GM21717 (cell line): ENCODE measurements at regions not wholly inside any gene's neighbourhood (a gene's known extent, or its start where the extent isn't known, plus 50 kb on each side); places are given as distances from the start of the nearest gene placed in this dataset.

Source experiments
- ATAC-seq: cut with Tn5 transposase; IDR thresholded peaks from one replicate; pipeline ENCODE4 v1.9.1; 2021; ENCODE audit warnings: mild to moderate bottlenecking, moderate library complexity; ENCODE audit not compliant: unreplicated experiment

DNA sequence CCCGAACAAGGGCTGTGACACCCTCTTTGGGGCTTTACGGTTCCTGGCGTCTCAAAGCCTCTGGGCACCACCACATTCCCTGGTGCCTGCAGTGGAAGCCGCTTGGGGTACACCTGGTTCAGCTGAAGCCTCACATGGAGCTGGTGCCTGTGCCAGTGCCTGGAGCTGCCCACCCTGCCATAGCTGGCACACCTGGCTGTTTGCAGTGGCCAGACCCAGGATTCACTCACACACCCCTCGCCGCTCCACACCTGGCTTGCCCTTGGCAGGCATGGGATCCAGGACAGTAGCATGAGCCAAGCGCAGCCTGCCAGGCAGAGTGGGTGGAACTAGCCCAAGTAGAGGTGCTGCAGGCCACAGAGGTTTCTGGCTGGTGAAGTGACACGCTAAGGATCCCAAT is 641.8 kb downstream of the TLE4 start:
- ATAC-seq, result no peak

DNA sequence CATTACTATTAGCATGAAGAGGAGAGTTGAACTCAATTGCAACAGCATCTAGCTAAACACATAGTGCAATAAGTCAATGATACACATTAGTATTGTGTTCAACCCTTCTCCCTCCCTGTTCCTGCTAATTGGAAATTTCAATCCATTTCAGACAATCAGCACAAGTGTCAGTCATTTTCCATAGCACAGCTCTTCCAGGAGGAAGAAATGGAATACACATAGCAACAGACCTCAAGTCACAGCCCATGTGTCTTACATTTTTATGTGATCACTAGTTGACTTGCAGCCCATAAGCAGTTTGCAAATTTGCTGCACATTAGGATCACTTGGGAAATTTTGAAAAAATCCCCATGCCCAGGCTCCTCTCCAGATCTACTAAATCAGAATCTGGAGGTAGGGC is 636.9 kb downstream of the TLE4 start:
- no peak for ATAC-seq

DNA sequence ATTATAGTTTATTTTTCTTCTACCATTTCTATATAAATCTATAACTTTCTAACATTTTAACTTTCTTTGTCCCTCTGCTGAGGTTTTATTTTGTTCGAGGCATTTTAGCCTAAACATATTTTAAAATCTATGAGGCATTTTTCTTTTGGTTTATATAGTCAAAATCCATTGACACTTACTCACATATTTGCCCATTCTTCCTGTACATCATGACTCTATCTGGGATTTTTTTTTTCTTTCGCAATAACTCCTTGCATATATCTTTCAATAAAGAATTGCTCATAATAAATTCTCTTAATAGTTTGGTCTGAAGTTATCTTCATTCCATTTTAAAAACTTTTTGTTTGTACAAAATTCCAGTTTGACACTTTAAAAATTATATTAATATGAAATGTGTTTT is 632.3 kb downstream of the TLE4 start:
- ATAC-seq, result no peak

DNA sequence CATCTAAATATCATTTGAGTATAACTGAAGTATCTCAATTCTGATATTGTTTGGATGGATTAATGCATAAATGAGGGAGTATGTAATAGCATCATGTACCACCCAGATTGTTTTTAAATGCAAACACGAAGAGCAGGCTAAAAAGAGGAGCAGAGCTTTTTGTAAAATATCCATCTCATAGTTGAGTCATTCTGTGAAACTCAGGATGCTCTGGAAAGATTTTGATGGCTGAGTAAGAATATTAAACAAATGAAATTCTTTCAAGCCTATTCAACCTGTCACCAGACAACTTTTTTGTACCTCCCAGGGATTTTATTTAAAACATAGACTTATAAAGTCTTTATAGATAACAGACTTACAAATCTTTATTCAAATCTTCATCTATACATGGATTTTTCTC is 625.9 kb downstream of the TLE4 start:
- no peak for ATAC-seq

DNA sequence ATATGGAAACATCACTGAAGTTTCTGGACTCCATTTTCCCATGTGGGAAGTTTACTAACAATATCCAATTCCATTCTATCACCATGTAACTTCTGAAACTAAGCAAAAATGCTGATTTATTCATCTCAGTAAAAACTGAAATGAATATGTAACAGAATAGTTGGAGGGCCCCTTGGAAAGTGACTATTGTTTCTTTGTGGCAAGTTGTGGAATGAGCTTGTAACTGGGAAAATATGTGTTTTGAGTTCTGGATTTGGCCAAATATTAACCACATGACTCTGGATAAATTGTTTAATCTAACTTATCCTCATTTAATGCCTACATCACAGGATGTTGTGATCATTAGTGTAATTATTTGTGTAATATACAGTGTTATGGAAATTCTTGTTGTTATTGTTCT is 619.3 kb downstream of the TLE4 start:
- no peak for ATAC-seq

DNA sequence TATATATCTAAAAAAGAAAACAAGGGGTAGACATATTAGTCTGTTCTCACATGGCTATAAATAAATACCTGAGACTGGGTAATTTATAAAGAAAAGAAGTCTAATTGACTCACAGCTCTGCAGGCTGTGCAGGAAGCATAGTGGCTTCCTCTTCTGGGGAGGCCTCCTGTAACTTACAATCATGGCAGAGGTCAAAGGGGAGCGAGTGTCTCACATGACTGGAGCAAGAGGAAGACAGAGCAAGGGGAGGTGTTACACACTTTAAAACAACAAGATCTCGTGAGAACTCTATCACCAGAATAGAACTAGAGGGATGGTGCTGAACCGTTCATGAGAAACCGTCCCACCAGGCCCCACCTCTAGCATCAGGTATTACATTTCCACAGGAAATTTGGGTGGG is 616.8 kb downstream of the TLE4 start:
- ATAC-seq, result no peak

DNA sequence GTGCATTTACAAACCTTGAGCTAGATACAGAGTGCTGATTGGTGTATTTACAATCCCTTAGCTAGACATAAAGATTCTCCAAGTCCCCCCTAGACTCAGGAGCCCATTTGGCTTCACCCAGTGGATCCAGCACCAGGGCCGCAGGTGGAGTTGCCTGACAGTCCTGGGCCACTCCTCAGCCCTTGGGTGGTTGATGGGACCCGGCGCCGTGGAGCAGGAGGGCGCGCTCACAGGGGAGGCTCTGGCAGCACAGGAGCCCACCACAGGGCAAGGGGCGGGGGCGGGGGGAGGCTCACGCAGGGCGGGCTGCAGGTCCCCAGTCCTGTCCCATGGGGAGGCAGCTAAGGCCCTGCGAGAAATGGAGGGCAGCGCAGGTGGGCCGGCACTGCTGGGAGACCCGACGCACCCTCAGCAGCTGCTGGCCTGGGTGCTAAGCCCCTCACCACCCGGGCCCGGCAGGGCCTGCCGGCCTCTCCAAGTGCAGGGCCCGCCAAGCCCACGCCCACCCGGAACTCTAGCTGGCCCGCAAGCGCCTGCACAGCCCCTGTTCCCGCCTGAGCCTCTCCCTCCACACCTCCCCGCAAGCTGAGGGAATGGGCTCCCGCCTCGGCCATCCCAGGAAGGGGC is 613.5 kb downstream of the TLE4 start:
- ATAC-seq, result no peak

DNA sequence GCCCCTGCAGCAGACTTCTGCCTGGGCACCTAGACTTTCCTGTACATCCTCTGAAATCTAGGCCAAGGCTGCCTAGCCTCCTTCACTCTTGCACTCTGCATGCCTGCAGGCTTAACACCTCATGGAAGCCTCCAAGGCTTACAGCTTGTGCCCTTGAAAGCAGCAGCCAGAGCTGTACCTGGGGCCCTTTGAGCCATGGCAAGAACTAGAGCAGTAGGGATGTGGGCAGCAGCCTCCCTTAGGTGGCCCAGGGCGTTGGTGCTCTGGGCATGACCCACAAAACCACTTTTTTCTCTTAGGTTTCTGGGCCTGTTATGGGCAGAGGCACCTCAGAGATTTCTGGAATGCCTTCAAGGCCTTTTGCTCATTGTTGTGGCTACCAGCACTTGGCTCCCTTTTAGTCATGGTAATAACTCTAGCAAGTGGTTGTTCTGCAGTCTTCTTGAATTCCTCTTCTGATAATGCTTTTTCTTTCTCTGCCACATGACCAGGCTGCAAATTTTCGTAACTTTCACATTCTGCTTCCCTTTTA is 606.2 kb downstream of the TLE4 start:
- ATAC-seq, result no peak

DNA sequence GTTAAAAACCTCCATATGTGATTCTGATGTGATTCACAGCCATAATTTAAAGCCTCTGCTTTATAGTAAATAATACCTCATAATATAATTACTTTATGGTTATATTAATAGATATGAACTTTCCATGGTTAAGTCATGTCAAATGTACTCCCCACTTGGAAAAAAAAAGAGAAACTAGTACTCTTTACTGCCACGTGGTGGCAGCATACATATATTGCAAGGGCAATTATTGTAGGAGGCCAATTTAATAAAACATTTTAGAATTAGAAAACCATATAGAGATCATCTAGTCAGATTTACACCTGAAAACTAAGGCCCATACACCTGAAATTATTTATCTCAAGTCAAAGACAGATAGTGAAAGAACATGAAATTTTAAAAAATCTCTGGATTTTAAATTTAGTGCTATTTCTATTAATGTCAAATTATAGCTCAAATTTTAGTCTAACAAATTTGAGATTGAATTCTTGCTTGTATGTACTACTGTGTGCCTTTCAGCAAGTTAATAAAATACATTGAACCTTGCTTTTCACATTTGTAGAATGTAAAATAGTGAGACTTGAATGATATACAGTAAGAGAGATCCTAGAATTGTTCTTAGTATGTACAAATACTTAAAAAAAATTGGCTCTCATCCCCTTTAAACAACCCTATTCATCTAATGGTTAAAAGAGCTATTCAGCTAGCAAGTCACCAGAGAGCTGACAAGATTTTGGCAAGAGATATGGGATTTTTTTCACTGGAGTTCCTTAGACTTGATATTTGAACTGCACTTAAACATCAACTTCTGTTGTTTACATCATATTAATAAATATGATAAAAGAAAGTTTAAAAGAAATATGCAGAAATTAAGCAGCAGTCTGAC is 603.8 kb downstream of the TLE4 start:
- ATAC-seq, result no peak

DNA sequence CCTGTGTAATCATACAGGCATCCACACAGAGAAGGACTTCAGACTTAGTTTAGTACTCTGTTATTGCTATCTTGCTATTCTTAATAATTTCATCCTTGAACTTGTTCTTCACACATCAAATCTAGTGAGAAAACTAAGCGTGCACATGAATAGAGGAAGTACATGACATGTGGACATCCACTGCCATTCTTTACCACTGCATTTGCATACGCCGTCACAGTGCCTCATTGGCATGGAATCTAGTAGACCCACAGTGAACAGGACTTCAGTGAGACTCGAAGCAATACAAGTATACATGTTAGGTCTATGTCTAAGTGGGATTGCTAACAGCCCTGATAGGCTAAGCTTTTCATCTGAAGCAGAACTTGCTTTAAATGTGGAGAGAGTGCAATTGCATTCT is 592.1 kb downstream of the TLE4 start:
- ATAC-seq, result peak; percentile 75

DNA sequence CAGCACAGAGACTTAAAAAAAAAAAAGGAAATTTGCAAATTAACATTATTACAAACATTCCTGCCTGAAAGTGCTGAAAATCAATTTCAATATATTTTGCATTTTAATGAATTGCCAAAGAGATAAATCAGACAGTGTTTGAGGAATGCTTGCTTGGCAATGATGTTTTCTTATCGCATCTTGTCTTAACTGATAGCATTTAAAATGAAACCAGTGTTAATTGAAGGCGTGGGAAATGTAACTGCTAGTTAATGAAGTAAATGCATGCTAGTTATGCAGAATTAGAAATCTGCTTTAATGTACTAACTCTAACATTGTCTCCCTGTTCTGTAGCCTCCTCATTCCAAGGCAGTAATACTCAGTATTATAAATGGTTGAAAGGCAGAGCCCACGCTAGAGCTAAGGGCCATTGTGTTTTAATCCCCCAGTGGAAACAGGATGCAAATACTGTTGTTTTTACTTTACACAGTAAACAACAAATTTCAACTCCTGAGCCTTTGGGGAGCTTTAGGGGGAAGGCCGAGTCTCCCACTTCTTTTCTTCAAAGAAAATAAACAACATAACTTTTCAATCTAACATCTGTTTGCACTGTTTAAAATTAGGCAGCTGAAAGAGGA is 586.9 kb downstream of the TLE4 start:
- no peak for ATAC-seq

DNA sequence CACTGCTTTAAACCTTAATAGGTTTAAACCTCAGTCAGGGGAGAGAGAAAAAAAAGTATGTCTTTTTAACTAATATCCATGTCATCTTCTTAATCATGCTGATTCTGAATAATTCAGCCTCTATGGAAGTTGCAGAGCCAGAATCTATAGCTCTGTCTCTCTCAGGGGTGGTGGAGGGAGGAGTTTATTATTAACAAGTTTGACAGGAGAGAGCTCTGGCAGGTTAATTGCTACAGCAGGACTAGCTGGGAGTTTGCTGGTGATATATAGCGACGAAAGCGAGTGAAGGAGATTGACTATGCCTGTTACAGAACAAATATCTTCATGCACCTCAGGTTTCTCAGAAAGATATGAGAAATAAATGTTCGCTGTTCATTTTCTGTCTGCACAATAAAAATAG is 586.4 kb downstream of the TLE4 start:
- ATAC-seq, result no peak

DNA sequence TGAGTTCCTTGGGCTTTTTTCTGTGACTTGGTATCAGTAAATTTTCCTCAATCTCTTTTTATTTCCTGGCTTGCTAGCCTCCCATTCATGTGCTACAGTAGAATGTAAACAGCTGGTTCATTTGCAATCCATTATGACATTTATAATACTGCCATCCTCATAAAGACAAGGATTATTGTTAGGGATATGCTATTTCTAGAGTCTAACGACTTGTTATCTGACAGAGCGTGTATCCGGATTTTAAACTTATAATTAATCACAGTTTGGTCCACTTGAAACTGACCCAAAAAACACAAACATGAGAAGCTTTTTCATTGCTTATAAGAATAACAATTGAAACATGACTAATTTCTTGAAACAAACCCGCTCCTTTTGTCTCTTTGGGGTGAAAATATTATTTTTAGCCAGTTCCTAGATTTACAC is 585.8 kb downstream of the TLE4 start:
- ATAC-seq, result no peak

DNA sequence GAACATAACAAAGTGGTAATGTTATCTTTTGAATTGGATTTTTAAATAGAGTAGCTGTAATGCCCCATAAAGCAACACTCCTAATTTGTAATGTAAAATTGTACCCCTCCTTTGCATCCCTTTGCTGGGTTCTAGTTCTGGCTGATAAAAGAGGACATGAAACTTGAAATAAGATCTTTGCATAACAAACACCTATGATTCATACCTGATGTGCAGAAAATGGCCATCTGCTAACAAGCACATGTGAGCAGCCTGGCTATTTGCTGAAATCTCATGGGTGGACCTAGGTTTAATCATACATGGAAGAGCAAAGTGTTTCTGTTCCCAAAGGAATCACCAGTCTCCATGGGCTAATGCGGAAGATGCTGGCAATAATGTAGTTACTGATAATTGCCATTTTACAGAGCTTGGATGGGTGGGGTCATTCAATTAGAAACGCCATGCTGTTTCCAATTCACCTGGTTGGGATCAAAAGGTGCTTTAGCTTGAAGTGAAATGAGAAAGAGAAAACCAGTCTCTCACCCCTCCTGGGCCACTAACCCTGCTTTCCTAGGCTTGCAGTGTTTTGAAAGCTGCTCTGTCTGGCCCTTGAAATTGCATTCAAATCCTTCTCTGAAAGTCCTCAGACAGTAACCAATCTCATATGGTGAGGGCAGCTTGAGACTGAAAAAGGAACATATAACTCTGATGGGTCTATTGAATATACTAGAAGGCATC is 585.1 kb downstream of the TLE4 start:
- ATAC-seq, result peak; percentile 61

DNA sequence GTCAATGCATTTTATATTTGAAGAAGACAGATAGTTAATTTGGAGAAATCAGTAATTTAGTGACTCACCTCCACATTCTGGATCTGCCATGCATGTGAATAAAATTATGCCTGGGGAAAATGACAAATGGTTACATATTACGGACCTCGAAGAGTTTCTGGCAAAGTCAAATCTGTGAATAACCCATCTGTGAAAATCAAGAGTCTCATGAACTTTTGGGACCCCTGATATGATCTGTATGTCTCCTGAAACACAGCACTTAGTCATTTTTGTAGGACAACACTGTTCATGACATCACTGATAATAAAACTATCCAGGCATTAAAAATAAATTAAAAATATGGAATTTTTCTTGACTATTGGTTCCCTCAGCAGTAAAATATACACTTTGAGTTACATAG is 584.5 kb downstream of the TLE4 start:
- no peak for ATAC-seq

DNA sequence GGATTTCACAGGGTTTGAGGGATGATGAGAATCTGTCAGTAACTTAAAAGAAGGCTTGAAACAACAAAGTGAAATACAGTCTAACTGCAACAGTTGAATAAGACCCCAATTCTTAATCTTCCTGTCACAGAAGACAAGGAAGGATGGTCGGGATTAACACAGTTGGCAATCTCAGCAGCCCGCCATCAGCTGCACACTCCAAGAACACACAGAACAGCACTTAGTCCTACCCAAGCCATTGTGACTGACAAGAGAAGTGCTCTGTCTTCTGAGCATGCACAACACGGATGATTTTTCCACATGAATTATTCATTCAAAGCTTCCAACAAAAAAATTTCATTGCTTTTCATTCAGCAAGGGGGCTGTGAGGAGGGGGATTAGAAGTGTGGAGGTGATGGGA is 576.1 kb downstream of the TLE4 start:
- no peak for ATAC-seq

DNA sequence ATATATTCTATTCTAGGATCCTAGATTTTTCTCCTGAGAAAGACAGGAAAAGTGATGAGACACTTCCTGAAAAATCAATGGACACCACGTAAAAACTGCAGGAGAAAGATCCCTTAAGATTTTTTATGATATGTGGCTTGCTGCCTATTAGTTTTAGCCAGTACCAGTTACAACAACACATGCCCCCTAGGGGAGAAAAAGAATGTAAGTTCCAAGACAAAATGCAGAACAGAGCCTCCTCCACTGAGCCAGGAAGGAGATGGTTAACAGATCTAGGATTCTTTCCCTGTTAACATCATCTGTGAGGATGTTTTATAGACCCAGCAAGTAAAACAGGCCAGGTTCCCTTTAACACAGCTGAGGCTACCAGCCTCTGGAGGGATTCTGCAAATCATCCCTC is 574.7 kb downstream of the TLE4 start:
- no peak for ATAC-seq

DNA sequence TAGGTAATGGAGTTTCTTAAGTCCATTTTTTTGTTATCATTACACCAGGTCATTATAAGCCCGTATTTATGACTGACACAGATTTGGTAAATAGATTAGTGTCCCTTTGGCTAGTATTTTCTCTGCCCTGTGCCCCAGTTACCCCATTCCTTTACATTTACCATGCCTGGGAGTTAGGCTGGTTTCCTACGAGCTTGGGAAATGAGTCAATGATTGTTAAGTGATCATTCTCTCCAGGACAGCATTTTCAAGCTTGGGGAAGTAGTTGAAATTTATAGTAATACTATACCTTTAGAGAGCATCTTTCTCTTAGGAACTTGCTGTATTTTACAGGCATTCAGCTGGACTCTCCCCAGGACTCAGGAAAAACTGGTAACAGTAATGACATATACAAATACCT is 573.1 kb downstream of the TLE4 start:
- no peak for ATAC-seq

DNA sequence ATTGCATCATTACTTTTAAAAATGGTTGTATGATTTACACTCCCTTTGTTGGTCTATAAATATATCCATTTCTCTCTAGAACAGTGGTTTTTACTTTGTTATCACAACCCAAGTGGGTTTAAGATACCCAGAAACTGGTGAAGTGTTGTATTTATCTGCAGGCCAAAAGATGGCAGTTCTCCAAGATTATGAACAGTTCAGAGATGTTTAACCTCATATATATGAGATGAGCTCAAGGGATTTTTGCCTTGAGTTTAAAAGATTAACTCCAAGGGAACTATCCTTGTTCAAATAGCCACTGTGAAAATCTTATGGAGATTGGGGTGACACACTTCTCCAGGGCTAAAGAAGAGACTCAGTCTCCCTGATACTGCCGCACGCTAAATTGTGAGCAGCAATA is 572.6 kb downstream of the TLE4 start:
- no peak for ATAC-seq

DNA sequence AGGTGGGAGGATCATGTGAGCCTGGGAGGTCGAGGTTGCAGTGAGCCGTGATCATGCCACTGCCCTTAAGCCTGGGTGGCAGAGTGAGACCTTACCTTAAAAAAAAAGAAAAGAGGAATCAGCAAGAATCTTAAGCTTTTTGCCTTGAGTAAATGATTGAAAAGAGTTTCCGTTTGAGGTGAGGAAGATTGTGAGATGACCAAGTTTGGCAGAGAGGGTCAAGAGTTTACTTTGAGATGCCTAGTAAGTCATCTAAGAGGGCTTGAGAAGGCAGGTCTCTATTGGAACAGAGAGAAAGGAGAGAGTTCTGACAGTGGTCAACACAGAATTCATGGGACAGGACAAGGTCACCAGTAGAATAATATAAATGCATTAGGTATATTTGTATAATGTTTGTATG is 572.1 kb downstream of the TLE4 start:
- no peak for ATAC-seq

DNA sequence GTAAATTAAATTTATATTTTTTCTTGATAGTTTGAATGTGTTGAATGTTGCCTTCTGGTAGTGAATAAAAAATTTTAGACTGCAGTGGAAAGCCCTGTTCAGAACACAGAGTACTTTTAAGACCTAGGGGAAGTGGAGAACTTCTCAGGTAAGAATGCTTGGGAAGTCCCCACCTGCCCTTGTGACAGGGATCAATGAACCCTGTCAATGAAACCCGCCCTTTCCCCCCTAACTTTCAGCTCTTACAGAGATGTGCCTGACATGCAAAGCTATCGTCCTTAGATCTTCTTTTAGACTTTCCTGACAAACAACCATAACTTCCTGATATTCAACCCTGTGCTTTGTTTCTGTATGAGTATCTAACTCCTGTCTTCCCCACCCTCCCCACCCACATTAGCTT is 562.7 kb downstream of the TLE4 start:
- peak; percentile 94 for ATAC-seq
